WTC11 (cell line): ENCODE measurements at regions not wholly inside any gene's neighbourhood (a gene's known extent, or its start where the extent isn't known, plus 50 kb on each side); places are given as distances from the start of the nearest gene placed in this dataset.

Source experiments
- ATAC-seq: fragments of 200-7000 bp; cut with Tn5 transposase; 2 replicates; pipeline ENCODE4 v1.10.0; 2021; ENCODE audit warnings: mild to moderate bottlenecking, moderate library complexity
- CTCF ChIA-PET: fragments of 300-600 bp; sonication (Branson Sonifier 250); formaldehyde crosslinking; loops from one replicate; lab custom pipeline; 2021; ENCODE audit warnings: antibody characterized with exemption; lab: Charles Lee
- POLR2A ChIA-PET: fragments of 350-600 bp; sonication (Branson Sonifier 250); formaldehyde crosslinking; loops from one replicate; lab custom pipeline; 2021; ENCODE audit warnings: antibody characterized with exemption; lab: Charles Lee
- DNase-seq: peaks from one replicate; pipeline ENCODE4 v3.0.0; 2021; ENCODE audit warnings: low spot score
- H3K27ac Mint-ChIP-seq: 2 replicates; pipeline ENCODE4 v1.8.0; 2021; ENCODE audit warnings: mixed read lengths
- H3K27me3 Mint-ChIP-seq: 2 replicates; pipeline ENCODE4 v1.8.0; 2021; ENCODE audit warnings: low read depth, mild to moderate bottlenecking, moderate library complexity, mixed read lengths
- H3K36me3 Mint-ChIP-seq: 2 replicates; pipeline ENCODE4 v1.8.0; 2021; ENCODE audit warnings: mixed read lengths
- H3K4me1 Mint-ChIP-seq: 2 replicates; pipeline ENCODE4 v1.8.0; 2022; ENCODE audit warnings: mixed read lengths
- H3K4me3 Mint-ChIP-seq: 2 replicates; pipeline ENCODE4 v1.8.0; 2021; ENCODE audit warnings: mild to moderate bottlenecking, moderate library complexity, mixed read lengths
- H3K9me3 Mint-ChIP-seq: 2 replicates; pipeline ENCODE4 v1.8.0; 2021; ENCODE audit warnings: mixed read lengths
- ATF3 ChIP-seq: sonication (generic); formaldehyde crosslinking; conservative IDR thresholded peaks from 2 replicates; pipeline ENCODE4 v1.8.1; 2022; ENCODE audit warnings: mild to moderate bottlenecking, missing genetic modification reagents
- ATF6 ChIP-seq: sonication (generic); formaldehyde crosslinking; IDR thresholded peaks from 2 replicates; pipeline ENCODE4 v1.8.1; 2023; ENCODE audit warnings: mild to moderate bottlenecking, missing genetic modification reagents
- E2F4 ChIP-seq: sonication (generic); formaldehyde crosslinking; IDR thresholded peaks from 2 replicates; pipeline ENCODE4 v1.8.1; 2022; ENCODE audit warnings: low read depth, mild to moderate bottlenecking, moderate library complexity, missing genetic modification reagents, borderline replicate concordance
- ELF4 ChIP-seq: sonication (generic); formaldehyde crosslinking; IDR thresholded peaks from 2 replicates; pipeline ENCODE4 v1.8.1; 2022; ENCODE audit warnings: low read depth, mild to moderate bottlenecking, moderate library complexity, missing genetic modification reagents
- FOXK1 ChIP-seq: sonication (generic); formaldehyde crosslinking; IDR thresholded peaks from 2 replicates; pipeline ENCODE4 v1.8.0; 2022; ENCODE audit warnings: mild to moderate bottlenecking, moderate library complexity, missing genetic modification reagents
- GRHL2 ChIP-seq: fragments of 250-450 bp; sonication (Bioruptor Pico); IDR thresholded peaks from 2 replicates; pipeline ENCODE4 v1.8.0; 2022; ENCODE audit warnings: mild to moderate bottlenecking, moderate library complexity; ENCODE audit not compliant: insufficient replicate concordance, severe bottlenecking
- NFATC4 ChIP-seq: fragments of 250-450 bp; sonication (Bioruptor Pico); IDR thresholded peaks from 2 replicates; pipeline ENCODE4 v1.9.0; 2021; ENCODE audit warnings: mild to moderate bottlenecking
- RELA ChIP-seq: sonication (generic); formaldehyde crosslinking; IDR thresholded peaks from 2 replicates; pipeline ENCODE4 v1.8.1; 2022; ENCODE audit warnings: missing genetic modification reagents, mild to moderate bottlenecking, borderline replicate concordance
- RORB ChIP-seq: fragments of 250-450 bp; sonication (Bioruptor Pico); IDR thresholded peaks from 2 replicates; pipeline ENCODE4 v1.9.0; 2021; ENCODE audit warnings: mild to moderate bottlenecking
- TEAD1 ChIP-seq: sonication (generic); formaldehyde crosslinking; IDR thresholded peaks from 2 replicates; pipeline ENCODE4 v1.8.0; 2022; ENCODE audit warnings: mild to moderate bottlenecking, missing genetic modification reagents
- TP53 ChIP-seq: sonication (generic); formaldehyde crosslinking; IDR thresholded peaks from 2 replicates; pipeline ENCODE4 v1.8.1; 2023; ENCODE audit warnings: mild to moderate bottlenecking, missing genetic modification reagents
- ZBTB21 ChIP-seq: sonication (generic); formaldehyde crosslinking; IDR thresholded peaks from 2 replicates; pipeline ENCODE4 v1.8.1; 2023; ENCODE audit warnings: mild to moderate bottlenecking, missing genetic modification reagents, borderline replicate concordance
- ZMAT4 ChIP-seq: fragments of 250-450 bp; sonication (Bioruptor Pico); IDR thresholded peaks from 2 replicates; pipeline ENCODE4 v1.9.0; 2021; ENCODE audit warnings: mild to moderate bottlenecking
- ZNF121 ChIP-seq: sonication (generic); formaldehyde crosslinking; IDR thresholded peaks from 2 replicates; pipeline ENCODE4 v1.8.0; 2023; ENCODE audit warnings: missing genetic modification reagents
- ZNF219 ChIP-seq: sonication (generic); formaldehyde crosslinking; IDR thresholded peaks from 2 replicates; pipeline ENCODE4 v1.8.0; 2023; ENCODE audit warnings: missing genetic modification reagents, mild to moderate bottlenecking, borderline replicate concordance
- ZNF232 ChIP-seq: sonication (generic); formaldehyde crosslinking; IDR thresholded peaks from 2 replicates; pipeline ENCODE4 v1.8.0; 2022; ENCODE audit warnings: mild to moderate bottlenecking, missing genetic modification reagents
- ZNF317 ChIP-seq: sonication (generic); formaldehyde crosslinking; IDR thresholded peaks from 2 replicates; pipeline ENCODE4 v1.8.1; 2023; ENCODE audit warnings: low read depth, mild to moderate bottlenecking, moderate library complexity, missing genetic modification reagents, borderline replicate concordance
- TF ChIP-seq, protein P1 (sequence below): sonication (generic); formaldehyde crosslinking; IDR thresholded peaks from 2 replicates; pipeline ENCODE4 v1.8.1; 2022; ENCODE audit warnings: mild to moderate bottlenecking, moderate library complexity, missing genetic modification reagents
- TF ChIP-seq, protein P2 (sequence below): sonication (generic); formaldehyde crosslinking; IDR thresholded peaks from 2 replicates; pipeline ENCODE4 v1.8.1; 2023; ENCODE audit warnings: mild to moderate bottlenecking, moderate library complexity, missing genetic modification reagents
- TF ChIP-seq, protein P3 (sequence below): sonication (generic); formaldehyde crosslinking; IDR thresholded peaks from 2 replicates; pipeline ENCODE4 v1.8.1; 2022; ENCODE audit warnings: low read depth, missing genetic modification reagents, borderline replicate concordance
- TF ChIP-seq, protein P4 (sequence below): sonication (generic); formaldehyde crosslinking; IDR thresholded peaks from 2 replicates; pipeline ENCODE4 v1.8.0; 2022; ENCODE audit warnings: mild to moderate bottlenecking, missing genetic modification reagents
- TF ChIP-seq, protein P5 (sequence below): sonication (generic); formaldehyde crosslinking; IDR thresholded peaks from 2 replicates; pipeline ENCODE4 v1.8.1; 2023; ENCODE audit warnings: mild to moderate bottlenecking, missing genetic modification reagents, borderline replicate concordance

DNA sequence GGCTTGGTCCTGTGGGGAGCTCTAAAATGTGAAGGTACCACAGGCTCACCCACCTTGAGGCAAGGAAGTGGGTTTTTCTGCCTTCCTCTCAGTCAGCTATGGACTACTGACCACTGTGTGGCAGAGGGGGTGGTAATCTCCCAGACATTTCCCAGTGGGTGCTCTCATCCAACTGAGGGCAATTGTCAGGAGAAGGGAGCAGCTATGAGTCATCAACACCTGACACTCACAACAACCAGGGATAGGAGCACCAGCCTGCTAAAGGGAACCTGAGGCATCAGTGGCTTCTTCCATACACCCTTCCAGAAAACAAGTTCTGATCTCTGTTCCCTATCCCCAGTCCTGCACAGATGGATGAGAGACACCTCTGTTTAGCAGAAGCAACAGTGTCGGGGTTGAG, 468.8 kb downstream of the BCOR start:
- Mint-ChIP-seq H3K4me3 (no peak overlapping the region), H3K9me3 (no peaks in the 10 kb centered on the region), H3K27ac (no peak overlapping the region), H3K36me3 (no peaks in the 10 kb centered on the region), H3K4me1 (peaks cover 6% of the 10 kb centered on the region; the same call in 1 of the 2 replicates), H3K27me3 (no peaks in the 10 kb centered on the region; the same call in 1 of the 2 replicates)
- POLR2A ChIA-PET: no interaction called here
- no peak for DNase-seq
- CTCF ChIA-PET: no interaction called here
- no peak for TF ChIP-seq ATF6 (CRISPR knock-in tag)
- TF ChIP-seq RORB (CRISPR knock-in tag): no peak
- TF ChIP-seq, protein P1, sequence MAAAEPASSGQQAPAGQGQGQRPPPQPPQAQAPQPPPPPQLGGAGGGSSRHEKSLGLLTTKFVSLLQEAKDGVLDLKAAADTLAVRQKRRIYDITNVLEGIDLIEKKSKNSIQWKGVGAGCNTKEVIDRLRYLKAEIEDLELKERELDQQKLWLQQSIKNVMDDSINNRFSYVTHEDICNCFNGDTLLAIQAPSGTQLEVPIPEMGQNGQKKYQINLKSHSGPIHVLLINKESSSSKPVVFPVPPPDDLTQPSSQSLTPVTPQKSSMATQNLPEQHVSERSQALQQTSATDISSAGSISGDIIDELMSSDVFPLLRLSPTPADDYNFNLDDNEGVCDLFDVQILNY (CRISPR knock-in tag): no peak
- no peak for TF ChIP-seq TEAD1 (CRISPR knock-in tag)
- no peak for TF ChIP-seq ATF3 (CRISPR knock-in tag)
- TF ChIP-seq FOXK1 (CRISPR knock-in tag): no peak
- no peak for TF ChIP-seq GRHL2 (CRISPR knock-in tag)
- TF ChIP-seq, protein P2, sequence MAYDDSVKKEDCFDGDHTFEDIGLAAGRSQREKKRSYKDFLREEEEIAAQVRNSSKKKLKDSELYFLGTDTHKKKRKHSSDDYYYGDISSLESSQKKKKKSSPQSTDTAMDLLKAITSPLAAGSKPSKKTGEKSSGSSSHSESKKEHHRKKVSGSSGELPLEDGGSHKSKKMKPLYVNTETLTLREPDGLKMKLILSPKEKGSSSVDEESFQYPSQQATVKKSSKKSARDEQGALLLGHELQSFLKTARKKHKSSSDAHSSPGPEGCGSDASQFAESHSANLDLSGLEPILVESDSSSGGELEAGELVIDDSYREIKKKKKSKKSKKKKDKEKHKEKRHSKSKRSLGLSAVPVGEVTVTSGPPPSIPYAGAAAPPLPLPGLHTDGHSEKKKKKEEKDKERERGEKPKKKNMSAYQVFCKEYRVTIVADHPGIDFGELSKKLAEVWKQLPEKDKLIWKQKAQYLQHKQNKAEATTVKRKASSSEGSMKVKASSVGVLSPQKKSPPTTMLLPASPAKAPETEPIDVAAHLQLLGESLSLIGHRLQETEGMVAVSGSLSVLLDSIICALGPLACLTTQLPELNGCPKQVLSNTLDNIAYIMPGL: no peak
- no peak for TF ChIP-seq E2F4 (CRISPR knock-in tag)
- ATAC-seq: no peak

DNA sequence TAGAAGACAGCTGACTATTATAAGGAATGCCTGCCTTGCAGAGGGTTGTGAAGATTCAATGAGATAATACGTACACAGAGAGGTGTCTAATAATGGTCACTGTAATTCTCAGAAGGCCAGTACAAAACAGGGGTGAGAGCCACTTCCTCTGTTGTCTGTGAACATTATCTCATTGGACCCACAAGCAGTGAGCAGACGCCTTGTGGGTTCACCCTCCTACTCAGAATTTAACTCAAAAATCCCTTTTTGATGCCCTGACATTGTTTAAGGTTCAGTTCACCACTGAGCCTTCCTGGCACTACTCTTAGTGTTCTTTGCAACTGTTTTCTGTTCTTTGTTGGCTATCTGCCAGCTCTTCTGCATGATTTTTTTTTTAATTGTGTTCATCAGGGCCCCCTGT, 467.4 kb downstream of the BCOR start:
- TF ChIP-seq ZNF317 (CRISPR knock-in tag) (no peak), ZBTB21 (CRISPR knock-in tag) (no peak), ZMAT4 (CRISPR knock-in tag) (no peak), RELA (CRISPR knock-in tag) (no peak), TP53 (CRISPR knock-in tag) (no peak), ZNF219 (no peak), ZNF232 (CRISPR knock-in tag) (no peak), ELF4 (CRISPR knock-in tag) (no peak), ZNF121 (no peak), NFATC4 (CRISPR knock-in tag) (no peak)
- TF ChIP-seq, protein P3, sequence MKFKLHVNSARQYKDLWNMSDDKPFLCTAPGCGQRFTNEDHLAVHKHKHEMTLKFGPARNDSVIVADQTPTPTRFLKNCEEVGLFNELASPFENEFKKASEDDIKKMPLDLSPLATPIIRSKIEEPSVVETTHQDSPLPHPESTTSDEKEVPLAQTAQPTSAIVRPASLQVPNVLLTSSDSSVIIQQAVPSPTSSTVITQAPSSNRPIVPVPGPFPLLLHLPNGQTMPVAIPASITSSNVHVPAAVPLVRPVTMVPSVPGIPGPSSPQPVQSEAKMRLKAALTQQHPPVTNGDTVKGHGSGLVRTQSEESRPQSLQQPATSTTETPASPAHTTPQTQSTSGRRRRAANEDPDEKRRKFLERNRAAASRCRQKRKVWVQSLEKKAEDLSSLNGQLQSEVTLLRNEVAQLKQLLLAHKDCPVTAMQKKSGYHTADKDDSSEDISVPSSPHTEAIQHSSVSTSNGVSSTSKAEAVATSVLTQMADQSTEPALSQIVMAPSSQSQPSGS: no peak
- TF ChIP-seq, protein P4, sequence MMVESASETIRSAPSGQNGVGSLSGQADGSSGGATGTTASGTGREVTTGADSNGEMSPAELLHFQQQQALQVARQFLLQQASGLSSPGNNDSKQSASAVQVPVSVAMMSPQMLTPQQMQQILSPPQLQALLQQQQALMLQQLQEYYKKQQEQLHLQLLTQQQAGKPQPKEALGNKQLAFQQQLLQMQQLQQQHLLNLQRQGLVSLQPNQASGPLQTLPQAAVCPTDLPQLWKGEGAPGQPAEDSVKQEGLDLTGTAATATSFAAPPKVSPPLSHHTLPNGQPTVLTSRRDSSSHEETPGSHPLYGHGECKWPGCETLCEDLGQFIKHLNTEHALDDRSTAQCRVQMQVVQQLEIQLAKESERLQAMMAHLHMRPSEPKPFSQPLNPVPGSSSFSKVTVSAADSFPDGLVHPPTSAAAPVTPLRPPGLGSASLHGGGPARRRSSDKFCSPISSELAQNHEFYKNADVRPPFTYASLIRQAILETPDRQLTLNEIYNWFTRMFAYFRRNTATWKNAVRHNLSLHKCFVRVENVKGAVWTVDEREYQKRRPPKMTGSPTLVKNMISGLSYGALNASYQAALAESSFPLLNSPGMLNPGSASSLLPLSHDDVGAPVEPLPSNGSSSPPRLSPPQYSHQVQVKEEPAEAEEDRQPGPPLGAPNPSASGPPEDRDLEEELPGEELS: no peak
- TF ChIP-seq, protein P5, sequence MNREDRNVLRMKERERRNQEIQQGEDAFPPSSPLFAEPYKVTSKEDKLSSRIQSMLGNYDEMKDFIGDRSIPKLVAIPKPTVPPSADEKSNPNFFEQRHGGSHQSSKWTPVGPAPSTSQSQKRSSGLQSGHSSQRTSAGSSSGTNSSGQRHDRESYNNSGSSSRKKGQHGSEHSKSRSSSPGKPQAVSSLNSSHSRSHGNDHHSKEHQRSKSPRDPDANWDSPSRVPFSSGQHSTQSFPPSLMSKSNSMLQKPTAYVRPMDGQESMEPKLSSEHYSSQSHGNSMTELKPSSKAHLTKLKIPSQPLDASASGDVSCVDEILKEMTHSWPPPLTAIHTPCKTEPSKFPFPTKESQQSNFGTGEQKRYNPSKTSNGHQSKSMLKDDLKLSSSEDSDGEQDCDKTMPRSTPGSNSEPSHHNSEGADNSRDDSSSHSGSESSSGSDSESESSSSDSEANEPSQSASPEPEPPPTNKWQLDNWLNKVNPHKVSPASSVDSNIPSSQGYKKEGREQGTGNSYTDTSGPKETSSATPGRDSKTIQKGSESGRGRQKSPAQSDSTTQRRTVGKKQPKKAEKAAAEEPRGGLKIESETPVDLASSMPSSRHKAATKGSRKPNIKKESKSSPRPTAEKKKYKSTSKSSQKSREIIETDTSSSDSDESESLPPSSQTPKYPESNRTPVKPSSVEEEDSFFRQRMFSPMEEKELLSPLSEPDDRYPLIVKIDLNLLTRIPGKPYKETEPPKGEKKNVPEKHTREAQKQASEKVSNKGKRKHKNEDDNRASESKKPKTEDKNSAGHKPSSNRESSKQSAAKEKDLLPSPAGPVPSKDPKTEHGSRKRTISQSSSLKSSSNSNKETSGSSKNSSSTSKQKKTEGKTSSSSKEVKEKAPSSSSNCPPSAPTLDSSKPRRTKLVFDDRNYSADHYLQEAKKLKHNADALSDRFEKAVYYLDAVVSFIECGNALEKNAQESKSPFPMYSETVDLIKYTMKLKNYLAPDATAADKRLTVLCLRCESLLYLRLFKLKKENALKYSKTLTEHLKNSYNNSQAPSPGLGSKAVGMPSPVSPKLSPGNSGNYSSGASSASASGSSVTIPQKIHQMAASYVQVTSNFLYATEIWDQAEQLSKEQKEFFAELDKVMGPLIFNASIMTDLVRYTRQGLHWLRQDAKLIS (CRISPR knock-in tag): no peak
- TF ChIP-seq, all 79 proteins: peak for 0
- Mint-ChIP-seq H3K9me3 (no peaks in the 10 kb centered on the region), H3K4me3 (no peak overlapping the region), H3K36me3 (no peaks in the 10 kb centered on the region), H3K4me1 (no peaks in the 10 kb centered on the region), H3K27me3 (no peaks in the 10 kb centered on the region), H3K27ac (no peak overlapping the region)
- CTCF ChIA-PET: no interaction called here
- DNase-seq: no peak
- no peak for ATAC-seq
- POLR2A ChIA-PET: no interaction called here
